ENCODE measurements at regions not wholly inside any gene's neighbourhood (a gene's known extent, or its start where the extent isn't known, plus 50 kb on each side); places are given as distances from the start of the nearest gene placed in this dataset.

DNA sequence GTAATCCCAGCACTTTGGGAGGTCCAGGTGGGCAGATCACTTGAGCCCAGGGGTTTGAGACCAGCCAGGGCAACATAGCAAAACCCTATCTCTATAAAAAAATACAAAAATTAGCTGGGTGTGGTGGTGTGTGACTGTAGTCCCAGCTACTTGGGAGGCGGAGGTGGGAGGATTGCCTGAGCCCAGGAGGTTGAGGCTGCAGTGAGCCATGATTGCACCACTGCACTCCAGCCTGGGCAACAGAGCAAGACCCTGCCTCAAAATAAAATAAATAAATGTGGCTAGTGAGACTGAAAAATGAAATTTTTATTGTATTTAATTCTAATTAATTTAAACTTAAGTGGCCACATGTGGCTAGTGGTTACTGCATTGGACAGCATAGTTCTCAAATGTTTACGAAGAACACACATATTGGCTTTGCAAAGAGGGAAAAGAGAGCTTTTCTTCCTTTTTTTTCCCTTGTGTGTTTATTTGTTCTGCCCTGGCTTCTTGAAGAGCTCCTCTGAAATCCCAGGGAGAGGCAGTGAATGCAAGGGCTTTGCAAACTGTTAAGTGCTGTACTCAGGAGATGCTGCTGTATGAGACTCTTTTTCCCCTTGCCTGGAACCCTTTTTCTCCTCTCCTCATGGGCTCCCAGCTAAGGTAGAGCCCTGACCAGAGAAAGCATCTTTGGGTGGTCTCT is 59.0 kb upstream of the RPL11 start:
- TF ChIP-seq, protein P1, sequence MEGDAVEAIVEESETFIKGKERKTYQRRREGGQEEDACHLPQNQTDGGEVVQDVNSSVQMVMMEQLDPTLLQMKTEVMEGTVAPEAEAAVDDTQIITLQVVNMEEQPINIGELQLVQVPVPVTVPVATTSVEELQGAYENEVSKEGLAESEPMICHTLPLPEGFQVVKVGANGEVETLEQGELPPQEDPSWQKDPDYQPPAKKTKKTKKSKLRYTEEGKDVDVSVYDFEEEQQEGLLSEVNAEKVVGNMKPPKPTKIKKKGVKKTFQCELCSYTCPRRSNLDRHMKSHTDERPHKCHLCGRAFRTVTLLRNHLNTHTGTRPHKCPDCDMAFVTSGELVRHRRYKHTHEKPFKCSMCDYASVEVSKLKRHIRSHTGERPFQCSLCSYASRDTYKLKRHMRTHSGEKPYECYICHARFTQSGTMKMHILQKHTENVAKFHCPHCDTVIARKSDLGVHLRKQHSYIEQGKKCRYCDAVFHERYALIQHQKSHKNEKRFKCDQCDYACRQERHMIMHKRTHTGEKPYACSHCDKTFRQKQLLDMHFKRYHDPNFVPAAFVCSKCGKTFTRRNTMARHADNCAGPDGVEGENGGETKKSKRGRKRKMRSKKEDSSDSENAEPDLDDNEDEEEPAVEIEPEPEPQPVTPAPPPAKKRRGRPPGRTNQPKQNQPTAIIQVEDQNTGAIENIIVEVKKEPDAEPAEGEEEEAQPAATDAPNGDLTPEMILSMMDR (IDR thresholded peaks at IDR 0.05; ENCODE audit: insufficient read depth, low read length): no peak
- DNase-seq (ENCODE audit: low read depth): no peak
- no peak overlapping the region for H3K4me3 ChIP-seq (ENCODE audit: low read depth, low read length)

DNA sequence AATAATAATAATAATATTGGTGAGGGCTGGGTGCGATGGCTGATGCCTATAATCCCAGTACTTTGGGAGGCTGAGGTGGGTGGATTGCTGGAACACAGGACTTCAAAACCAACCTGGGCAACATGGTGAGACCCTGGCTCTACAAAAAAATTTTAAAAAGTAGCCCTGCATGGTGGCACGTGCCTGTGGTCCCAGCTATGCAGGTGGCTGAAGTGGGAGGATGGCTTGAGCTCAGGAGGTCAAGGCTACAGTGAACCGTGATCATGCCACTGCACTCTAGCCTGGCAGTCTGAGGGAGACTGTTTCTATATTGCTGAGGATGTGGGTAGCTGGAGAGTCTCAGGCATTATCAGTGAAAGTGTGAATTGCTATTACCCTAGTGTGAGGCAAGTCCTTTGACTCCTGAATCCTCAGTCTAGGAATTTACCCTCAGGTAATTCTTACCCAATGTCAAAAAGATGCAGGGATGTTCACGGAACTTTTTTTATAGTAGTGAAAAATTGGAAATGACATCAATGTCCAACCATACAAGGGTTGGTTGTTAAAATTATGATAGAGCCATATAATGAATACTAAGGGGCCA is 61.8 kb upstream of the RPL11 start:
- no peak overlapping the region for H3K4me3 ChIP-seq (ENCODE audit: low read depth, low read length)
- TF ChIP-seq, protein P1 (IDR thresholded peaks at IDR 0.05; ENCODE audit: insufficient read depth, low read length): no peak
- DNase-seq (ENCODE audit: low read depth): no peak

DNA sequence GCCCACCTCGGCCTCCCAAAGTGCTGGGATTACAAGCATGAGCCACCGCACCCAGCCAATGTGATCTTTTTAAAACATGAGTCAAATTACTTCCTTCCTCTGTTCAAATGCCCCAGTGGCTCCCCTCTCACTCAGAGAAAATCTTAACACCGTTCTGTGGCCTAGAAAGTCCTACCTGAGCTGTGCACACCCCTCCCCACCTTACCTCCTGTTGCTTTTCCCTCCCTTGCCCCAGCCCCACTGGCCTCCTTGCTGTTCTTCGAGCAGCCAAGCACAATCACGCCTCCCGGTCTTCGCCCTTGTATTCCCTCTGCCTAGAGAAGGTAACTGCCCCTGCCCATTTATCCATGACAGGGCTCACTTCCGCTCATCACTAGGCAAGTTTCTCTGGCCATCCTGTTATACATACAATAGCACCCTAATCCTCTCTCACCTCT is 62.6 kb upstream of the RPL11 start:
- no peak overlapping the region for H3K4me3 ChIP-seq (ENCODE audit: low read depth, low read length)
- no peak for DNase-seq (ENCODE audit: low read depth)
- TF ChIP-seq, protein P1 (IDR thresholded peaks at IDR 0.05; ENCODE audit: insufficient read depth, low read length): no peak

DNA sequence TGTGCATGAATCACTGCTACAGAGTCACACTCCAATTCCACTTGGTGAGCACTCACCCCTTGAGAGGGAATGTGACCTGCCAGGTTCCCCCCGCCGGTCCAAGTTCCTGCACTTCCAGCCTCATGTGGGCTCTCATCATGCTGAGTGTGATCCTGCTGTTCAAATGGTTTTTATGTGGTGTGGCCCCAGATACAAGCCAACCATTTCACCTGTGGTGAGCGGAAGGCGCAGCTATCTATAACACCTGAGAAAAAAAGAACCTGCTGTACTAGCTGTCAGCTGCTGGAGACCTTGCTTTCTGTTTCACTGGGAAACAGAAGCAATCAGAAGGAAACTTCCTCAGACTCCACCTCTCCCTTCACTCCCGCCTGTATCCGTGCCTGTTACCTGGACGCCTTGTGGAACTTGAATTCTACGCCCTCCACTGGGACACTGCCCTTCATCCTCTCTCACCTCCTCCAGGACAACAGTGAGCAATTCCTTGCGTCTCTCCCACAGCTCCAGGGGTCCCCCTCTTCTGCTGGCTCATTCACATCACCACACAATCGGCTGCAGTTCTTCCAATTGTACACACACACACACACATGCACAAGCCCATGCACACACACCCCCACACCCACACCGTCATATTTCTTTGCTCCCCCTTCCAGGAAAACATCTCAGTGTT is 64.4 kb upstream of the RPL11 start:
- TF ChIP-seq, protein P1 (IDR thresholded peaks at IDR 0.05; ENCODE audit: insufficient read depth, low read length): no peak
- H3K4me3 ChIP-seq (ENCODE audit: low read depth, low read length): no peak overlapping the region
- no peak for DNase-seq (ENCODE audit: low read depth)

DNA sequence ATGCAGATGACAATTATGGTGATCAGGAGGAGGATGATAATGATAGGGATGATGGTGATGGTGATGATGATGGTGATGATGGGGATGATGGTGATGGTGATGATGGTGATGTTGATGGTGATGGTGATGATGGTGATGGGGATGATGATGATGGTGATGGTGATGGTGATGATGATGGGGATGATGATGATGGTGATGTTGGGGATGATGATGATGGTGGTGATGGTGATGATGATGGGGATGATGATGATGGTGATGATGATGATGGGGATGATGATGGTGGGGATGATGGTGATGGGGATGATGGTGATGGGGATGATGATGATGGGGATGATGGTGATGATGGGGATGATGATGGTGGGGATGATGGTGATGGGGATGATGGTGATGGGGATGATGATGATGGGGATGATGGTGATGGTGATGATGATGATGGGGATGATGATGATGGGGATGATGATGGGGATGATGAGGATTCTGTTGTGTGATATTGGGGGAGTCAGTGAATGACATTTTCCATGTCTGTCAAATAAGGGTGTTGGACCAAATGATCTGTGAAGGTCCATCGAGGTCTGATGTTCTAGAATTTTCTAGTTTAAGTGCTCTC is 65.6 kb upstream of the RPL11 start:
- no peak overlapping the region for H3K4me3 ChIP-seq (ENCODE audit: low read depth, low read length)
- no peak for DNase-seq (ENCODE audit: low read depth)
- TF ChIP-seq, protein P1 (IDR thresholded peaks at IDR 0.05; ENCODE audit: insufficient read depth, low read length): no peak

DNA sequence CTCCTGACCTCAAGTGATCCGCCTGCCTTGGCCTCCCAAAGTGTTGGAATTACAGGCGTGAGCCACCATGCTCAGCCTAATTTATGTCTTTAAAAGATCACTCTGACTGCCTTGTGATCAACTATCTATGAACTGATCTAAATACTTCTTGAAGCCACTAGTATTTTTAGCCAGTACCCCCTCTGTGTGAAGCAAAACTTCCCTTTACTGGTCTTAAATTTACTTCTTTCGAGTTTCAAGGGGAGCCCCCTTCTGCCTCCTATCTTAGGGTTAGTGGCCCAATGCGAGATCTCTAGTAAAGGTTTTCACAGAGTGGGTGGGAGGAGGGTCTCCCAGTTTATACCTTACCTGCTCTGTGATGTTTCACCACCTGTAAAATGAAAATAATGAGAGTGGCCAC is 66.1 kb upstream of the RPL11 start:
- no peak for DNase-seq (ENCODE audit: low read depth)
- TF ChIP-seq, protein P1 (IDR thresholded peaks at IDR 0.05; ENCODE audit: insufficient read depth, low read length): no peak
- no peak overlapping the region for H3K4me3 ChIP-seq (ENCODE audit: low read depth, low read length)
